ENCODE measurements at regions not wholly inside any gene's neighbourhood (a gene's known extent, or its start where the extent isn't known, plus 50 kb on each side); places are given as distances from the start of the nearest gene placed in this dataset.

DNA sequence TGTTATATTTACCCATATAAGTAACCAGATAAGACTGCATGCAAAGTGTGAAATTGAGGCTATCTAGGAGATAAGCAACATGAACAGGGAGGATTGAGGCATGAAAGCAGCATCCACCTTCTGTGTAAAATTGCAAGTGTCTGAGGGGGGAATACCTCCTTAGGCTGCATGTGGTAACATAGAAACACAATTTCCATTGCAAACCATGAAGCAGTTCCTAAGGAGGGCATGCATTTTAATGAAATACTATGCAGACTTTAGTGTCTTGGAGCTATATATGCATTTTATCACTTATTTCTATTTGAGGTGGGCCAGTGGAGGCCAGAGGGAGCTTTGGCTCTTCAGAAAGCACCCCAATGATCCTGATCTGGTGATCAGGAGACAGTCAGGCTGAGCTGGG is 160.2 kb downstream of the C11orf91 start:
- no TSS peak for BruUV-seq (replicated peaks)
- H3K27me3 ChIP-seq (ENCODE audit: control insufficient read depth in 2 of 2, insufficient read depth in 2 of 2, low read length in 2 of 2) = no peaks in the 10 kb centered on the region
- H3K9me3 ChIP-seq (replicated peaks; ENCODE audit: control insufficient read depth, insufficient read depth, low read length) = no peaks in the 10 kb centered on the region
- no peaks in the 10 kb centered on the region for H3K4me1 ChIP-seq (ENCODE audit: control insufficient read depth, extremely low read depth, insufficient read depth, low read length)
- H3K36me3 ChIP-seq (ENCODE audit: control insufficient read depth in 2 of 2, extremely low read depth in 1 of 2, insufficient read depth in 2 of 2, low read length in 2 of 2) = peaks cover 0 to 2% of the 10 kb centered on the region in 2 experiments
- no peak overlapping the region for H2AFZ ChIP-seq (ENCODE audit: low read depth, low read length)
- FAIRE-seq (no peak), DNase-seq (ENCODE audit: low read depth, low spot score) (no peak)
- ChIA-PET POLR2A (interaction anchor here (0.6 kb wide), 1 partner anchor 855 kb away, joined by 5 read pairs; no protein-coding TSS in a partner anchor), CTCF (interaction anchor here (0.7 to 1.0 kb wide), 2 partner anchors 9 to 202 kb away, joined by 3 to 6 read pairs; no protein-coding TSS in a partner anchor)
- no peak overlapping the region for H3K4me2 ChIP-seq (ENCODE audit: insufficient read depth, low read length)
- H4K20me1 ChIP-seq (replicated peaks; ENCODE audit: control insufficient read depth, extremely low read depth, insufficient read depth, low read length) = no peaks in the 10 kb centered on the region
- no peak overlapping the region for H3K9ac ChIP-seq (replicated peaks; ENCODE audit: extremely low read depth, insufficient read depth, low read length)
- H3K4me3 ChIP-seq (replicated peaks in 1 of 3; ENCODE audit: insufficient read depth in 1 of 3, low read depth in 1 of 3, low read length in 3 of 3) = no peak overlapping the region
- intact Hi-C loops (cut with micrococcal nuclease) (loop anchor here (5.0 kb wide), 1 partner anchor 163 kb away; the partner anchor contains the start of gene KIAA1549L), dilution Hi-C loops (cut with MboI; ENCODE audit: extremely low pct_ligation_motif_present, low sequenced_read_pairs) (no loop called here)
- H3K9me1 ChIP-seq (replicated peaks; ENCODE audit: control insufficient read depth, extremely low read depth, insufficient read depth, low read length) = no peaks in the 10 kb centered on the region
- no peaks in the 10 kb centered on the region for H3K79me2 ChIP-seq (ENCODE audit: control insufficient read depth, insufficient read depth, low read length)
- H3K27ac ChIP-seq (ENCODE audit: insufficient read depth, low read depth, low read length) = no peak overlapping the region
- TF ChIP-seq GATA2 (IDR thresholded peaks at IDR 0.05; ENCODE audit: insufficient read depth, insufficient read length, low read depth, low read length) (no peak), JUN (IDR thresholded peaks at IDR 0.05; ENCODE audit: borderline replicate concordance, insufficient read depth, insufficient read length, low read depth) (no peak), FOS (IDR thresholded peaks at IDR 0.05; ENCODE audit: borderline replicate concordance, insufficient read depth, low read length) (no peak), POLR2A (IDR thresholded peaks at IDR 0.05; ENCODE audit: low read depth, low read length) (no peak), CTCF (IDR thresholded peaks at IDR 0.05; ENCODE audit: extremely low read depth in 1 of 2, insufficient read depth in 1 of 2, low read depth in 1 of 2, low read length in 2 of 2) (no peak)

GRCh38 chr11:33539751-33540150 is 160.9 kb downstream of the C11orf91 start:
- Histone ChIP-seq H3K36me3 (ENCODE audit: control insufficient read depth in 2 of 2, extremely low read depth in 1 of 2, insufficient read depth in 2 of 2, low read length in 2 of 2) (no peaks in the 10 kb centered on the region), H3K9me3 (replicated peaks; ENCODE audit: control insufficient read depth, insufficient read depth, low read length) (no peaks in the 10 kb centered on the region), H2AFZ (ENCODE audit: low read depth, low read length) (no peak overlapping the region), H3K9ac (replicated peaks; ENCODE audit: extremely low read depth, insufficient read depth, low read length) (no peak overlapping the region), H3K79me2 (ENCODE audit: control insufficient read depth, insufficient read depth, low read length) (no peaks in the 10 kb centered on the region), H3K27me3 (ENCODE audit: control insufficient read depth in 2 of 2, insufficient read depth in 2 of 2, low read length in 2 of 2) (no peaks in the 10 kb centered on the region), H3K4me1 (ENCODE audit: control insufficient read depth, extremely low read depth, insufficient read depth, low read length) (no peaks in the 10 kb centered on the region), H4K20me1 (replicated peaks; ENCODE audit: control insufficient read depth, extremely low read depth, insufficient read depth, low read length) (no peaks in the 10 kb centered on the region), H3K4me2 (ENCODE audit: insufficient read depth, low read length) (no peak overlapping the region), H3K27ac (ENCODE audit: insufficient read depth, low read depth, low read length) (no peak overlapping the region), H3K9me1 (replicated peaks; ENCODE audit: control insufficient read depth, extremely low read depth, insufficient read depth, low read length) (no peaks in the 10 kb centered on the region), H3K4me3 (replicated peaks in 1 of 3; ENCODE audit: insufficient read depth in 1 of 3, low read depth in 1 of 3, low read length in 3 of 3) (no peak overlapping the region)
- BruUV-seq (replicated peaks) = no TSS peak
- dilution Hi-C loops (cut with MboI; ENCODE audit: extremely low pct_ligation_motif_present, low sequenced_read_pairs) (no loop called here), intact Hi-C loops (cut with micrococcal nuclease) (loop anchor here (5.0 kb wide), 1 partner anchor 162 kb away; the partner anchor contains the start of gene KIAA1549L)
- POLR2A ChIA-PET = interaction anchor here (0.6 kb wide), 1 partner anchor 854 kb away, joined by 5 read pairs; no protein-coding TSS in a partner anchor
- no peak for DNase-seq (ENCODE audit: low read depth, low spot score)
- FAIRE-seq = no peak
- CTCF ChIA-PET = interaction anchor here (0.7 kb wide), 1 partner anchor 9 kb away, joined by 3 read pairs; no protein-coding TSS in a partner anchor
- TF ChIP-seq POLR2A (IDR thresholded peaks at IDR 0.05; ENCODE audit: low read depth, low read length) = no peak
- TF ChIP-seq POLR2AphosphoS5 (IDR thresholded peaks at IDR 0.05; ENCODE audit: insufficient read depth, low read depth, low read length) = no peak
- no peak for TF ChIP-seq FOS (IDR thresholded peaks at IDR 0.05; ENCODE audit: borderline replicate concordance, insufficient read depth, low read length)
- TF ChIP-seq MYC (IDR thresholded peaks at IDR 0.05; ENCODE audit: low read depth, low read length) = no peak
- TF ChIP-seq MAX (IDR thresholded peaks at IDR 0.05; ENCODE audit: insufficient read depth, insufficient read length) = no peak
- TF ChIP-seq CTCF (IDR thresholded peaks at IDR 0.05; ENCODE audit: extremely low read depth in 1 of 2, insufficient read depth in 1 of 2, low read depth in 1 of 2, low read length in 2 of 2) = no peak
- TF ChIP-seq GATA2 (IDR thresholded peaks at IDR 0.05; ENCODE audit: insufficient read depth, insufficient read length, low read depth, low read length) = no peak
- no peak for TF ChIP-seq JUN (IDR thresholded peaks at IDR 0.05; ENCODE audit: borderline replicate concordance, insufficient read depth, insufficient read length, low read depth)
- no peak for TF ChIP-seq EZH2 (IDR thresholded peaks at IDR 0.05; ENCODE audit: borderline replicate concordance, low read depth, low read length, severe bottlenecking)
